ENCODE measurements at regions not wholly inside any gene's neighbourhood (a gene's known extent, or its start where the extent isn't known, plus 50 kb on each side); places are given as distances from the start of the nearest gene placed in this dataset.

DNA sequence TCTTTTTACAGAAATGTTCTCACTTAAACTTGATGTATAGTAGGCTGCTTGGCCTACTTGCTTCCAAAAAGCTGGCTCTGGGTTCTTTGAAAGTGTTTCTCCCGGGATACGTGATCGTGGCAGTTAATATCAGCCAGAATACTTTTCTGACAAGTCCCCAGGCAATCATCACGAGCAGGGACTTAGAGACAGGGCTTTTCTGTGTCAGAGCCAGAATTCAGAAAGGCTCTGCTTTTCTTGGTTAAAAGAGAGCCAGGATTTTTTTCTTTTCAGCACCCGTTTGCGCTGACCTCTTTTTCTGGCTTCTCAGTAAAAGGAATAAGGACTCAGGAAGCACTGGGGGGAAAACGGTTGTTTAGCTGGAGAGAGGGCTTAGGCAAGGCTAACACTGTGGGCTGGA lies 57.8 kb upstream of the ARHGAP5 start:
- Mint-ChIP-seq H3K27ac (no peak overlapping the region), H3K36me3 (no peaks in the 10 kb centered on the region), H3K9me3 (peaks cover 0 to 2% (median 0%) of the 10 kb centered on the region in 7 donors), H3K4me1 (no peaks in the 10 kb centered on the region), H3K4me3 (no peak overlapping the region), H3K27me3 (no peaks in the 10 kb centered on the region)
- H3K27me3 ChIP-seq (ENCODE audit: control insufficient read depth, insufficient read depth, low read length): no peaks in the 10 kb centered on the region
- no peaks in the 10 kb centered on the region for H3K4me1 ChIP-seq (ENCODE audit: control insufficient read depth, insufficient read depth, low read length, poor library complexity, severe bottlenecking)
- no peaks in the 10 kb centered on the region for H3K36me3 ChIP-seq (ENCODE audit: control insufficient read depth, insufficient read depth, low read length)
- H3K4me3 ChIP-seq (ENCODE audit: low read depth, low read length): no peak overlapping the region
- H3K27ac ChIP-seq (ENCODE audit: insufficient read depth, low read length, poor library complexity, severe bottlenecking): no peak overlapping the region
- no peaks in the 10 kb centered on the region for H3K9me3 ChIP-seq (ENCODE audit: control insufficient read depth in 2 of 2, low read length in 2 of 2)
- no peak for DNase-seq
- ATAC-seq (ENCODE audit: low read depth in 2 of 2): no peak

DNA sequence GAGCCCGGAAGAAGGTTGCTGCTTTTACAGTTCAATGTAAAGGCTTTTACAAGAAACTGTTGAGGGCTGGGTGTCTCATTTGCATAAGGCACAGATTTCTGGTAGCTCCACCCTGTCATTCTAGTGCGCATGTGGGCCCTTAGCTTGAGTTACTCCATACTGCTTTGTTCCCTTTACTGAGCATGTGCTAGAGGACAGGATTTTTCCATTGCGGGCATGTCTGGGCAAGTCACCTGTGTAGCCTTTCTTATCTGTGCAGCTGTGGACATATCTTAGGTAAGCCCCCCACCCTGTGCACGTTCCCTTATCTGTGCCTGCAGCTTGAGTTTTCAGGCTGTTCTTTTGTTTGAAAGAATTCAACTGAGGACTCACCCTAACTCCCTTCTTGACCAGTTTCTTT lies 56.2 kb upstream of the ARHGAP5 start:
- no peaks in the 10 kb centered on the region for H3K36me3 Mint-ChIP-seq
- Histone ChIP-seq H3K4me3 (ENCODE audit: low read depth, low read length) (no peak overlapping the region), H3K27ac (ENCODE audit: insufficient read depth, low read length, poor library complexity, severe bottlenecking) (no peak overlapping the region), H3K9me3 (ENCODE audit: control insufficient read depth in 2 of 2, low read length in 2 of 2) (no peaks in the 10 kb centered on the region), H3K27me3 (ENCODE audit: control insufficient read depth, insufficient read depth, low read length) (no peaks in the 10 kb centered on the region), H3K4me1 (ENCODE audit: control insufficient read depth, insufficient read depth, low read length, poor library complexity, severe bottlenecking) (no peaks in the 10 kb centered on the region), H3K36me3 (ENCODE audit: control insufficient read depth, insufficient read depth, low read length) (no peaks in the 10 kb centered on the region)
- peaks cover 0 to 2% (median 0%) of the 10 kb centered on the region in 7 donors for H3K9me3 Mint-ChIP-seq
- no peak for DNase-seq
- H3K4me3 Mint-ChIP-seq: no peak overlapping the region
- no peaks in the 10 kb centered on the region for H3K4me1 Mint-ChIP-seq
- ATAC-seq (ENCODE audit: low read depth in 2 of 2): no peak
- H3K27me3 Mint-ChIP-seq: no peaks in the 10 kb centered on the region
- H3K27ac Mint-ChIP-seq: no peak overlapping the region

- ATAC-seq (ENCODE audit: low read depth in 2 of 2) (no peak), DNase-seq (no peak)
- H3K36me3 ChIP-seq (ENCODE audit: control insufficient read depth, insufficient read depth, low read length): no peaks in the 10 kb centered on the region
- H3K36me3 Mint-ChIP-seq: no peaks in the 10 kb centered on the region
- H3K4me1 ChIP-seq (ENCODE audit: control insufficient read depth, insufficient read depth, low read length, poor library complexity, severe bottlenecking): no peaks in the 10 kb centered on the region
- H3K4me3 Mint-ChIP-seq: no peak overlapping the region
- peaks cover 0 to 2% (median 0%) of the 10 kb centered on the region in 7 donors for H3K9me3 Mint-ChIP-seq
- no peak overlapping the region for H3K27ac Mint-ChIP-seq
- no peaks in the 10 kb centered on the region for H3K4me1 Mint-ChIP-seq
- no peak overlapping the region for H3K4me3 ChIP-seq (ENCODE audit: low read depth, low read length)
- H3K27ac ChIP-seq (ENCODE audit: insufficient read depth, low read length, poor library complexity, severe bottlenecking): no peak overlapping the region
- no peaks in the 10 kb centered on the region for H3K27me3 Mint-ChIP-seq
- H3K9me3 ChIP-seq (ENCODE audit: control insufficient read depth in 2 of 2, low read length in 2 of 2): no peaks in the 10 kb centered on the region
- H3K27me3 ChIP-seq (ENCODE audit: control insufficient read depth, insufficient read depth, low read length): no peaks in the 10 kb centered on the region
Observed at GRCh38 chr14:32021341-32021740, 55.8 kb upstream of the ARHGAP5 start.

DNA sequence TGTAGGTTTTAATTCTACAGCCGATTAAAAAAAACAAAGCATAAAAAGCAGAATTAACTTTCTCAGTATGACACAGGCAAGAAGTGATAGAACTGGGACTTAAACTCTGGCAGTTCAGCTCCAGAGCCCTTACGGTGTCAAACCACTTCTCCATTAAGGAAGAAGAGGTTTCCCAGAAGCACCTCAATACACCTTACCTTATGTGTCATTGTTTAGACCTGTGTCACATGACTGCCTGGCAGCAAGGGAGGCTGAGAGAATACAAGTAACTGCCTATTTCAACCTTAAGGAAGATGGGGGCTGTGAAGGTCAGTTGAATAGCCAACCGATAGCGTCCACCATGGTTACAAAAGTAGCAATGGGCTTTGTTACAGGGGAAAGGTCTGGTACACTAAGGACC lies 54.6 kb upstream of the ARHGAP5 start:
- Histone ChIP-seq H3K9me3 (ENCODE audit: control insufficient read depth in 2 of 2, low read length in 2 of 2) (no peaks in the 10 kb centered on the region), H3K4me3 (ENCODE audit: low read depth, low read length) (no peak overlapping the region), H3K36me3 (ENCODE audit: control insufficient read depth, insufficient read depth, low read length) (no peaks in the 10 kb centered on the region), H3K27me3 (ENCODE audit: control insufficient read depth, insufficient read depth, low read length) (no peaks in the 10 kb centered on the region), H3K27ac (ENCODE audit: insufficient read depth, low read length, poor library complexity, severe bottlenecking) (no peak overlapping the region), H3K4me1 (ENCODE audit: control insufficient read depth, insufficient read depth, low read length, poor library complexity, severe bottlenecking) (no peaks in the 10 kb centered on the region)
- no peaks in the 10 kb centered on the region for H3K27me3 Mint-ChIP-seq
- no peak overlapping the region for H3K27ac Mint-ChIP-seq
- ATAC-seq (ENCODE audit: low read depth in 2 of 2) (no peak), DNase-seq (no peak)
- peaks cover 0 to 2% (median 0%) of the 10 kb centered on the region in 7 donors for H3K9me3 Mint-ChIP-seq
- H3K4me1 Mint-ChIP-seq: no peaks in the 10 kb centered on the region
- no peaks in the 10 kb centered on the region for H3K36me3 Mint-ChIP-seq
- no peak overlapping the region for H3K4me3 Mint-ChIP-seq

GRCh38 chr14:32022938-32023466 lies 54.1 kb upstream of the ARHGAP5 start:
- ATAC-seq (ENCODE audit: low read depth in 2 of 2) (no peak), DNase-seq (no peak)
- Histone ChIP-seq H3K27ac (ENCODE audit: insufficient read depth, low read length, poor library complexity, severe bottlenecking) (no peak overlapping the region), H3K36me3 (ENCODE audit: control insufficient read depth, insufficient read depth, low read length) (no peaks in the 10 kb centered on the region), H3K4me3 (ENCODE audit: low read depth, low read length) (no peak overlapping the region), H3K9me3 (ENCODE audit: control insufficient read depth in 2 of 2, low read length in 2 of 2) (no peaks in the 10 kb centered on the region), H3K27me3 (ENCODE audit: control insufficient read depth, insufficient read depth, low read length) (no peaks in the 10 kb centered on the region), H3K4me1 (ENCODE audit: control insufficient read depth, insufficient read depth, low read length, poor library complexity, severe bottlenecking) (no peaks in the 10 kb centered on the region)
- no peak overlapping the region for H3K4me3 Mint-ChIP-seq
- no peaks in the 10 kb centered on the region for H3K36me3 Mint-ChIP-seq
- no peaks in the 10 kb centered on the region for H3K4me1 Mint-ChIP-seq
- H3K27ac Mint-ChIP-seq: no peak overlapping the region
- H3K27me3 Mint-ChIP-seq: no peaks in the 10 kb centered on the region
- peaks cover 0 to 2% (median 0%) of the 10 kb centered on the region in 7 donors for H3K9me3 Mint-ChIP-seq

GRCh38 chr14:32023540-32023939 lies 53.6 kb upstream of the ARHGAP5 start:
- no peaks in the 10 kb centered on the region for H3K36me3 ChIP-seq (ENCODE audit: control insufficient read depth, insufficient read depth, low read length)
- H3K27ac Mint-ChIP-seq: no peak overlapping the region
- H3K4me3 ChIP-seq (ENCODE audit: low read depth, low read length): no peak overlapping the region
- H3K27me3 Mint-ChIP-seq: no peaks in the 10 kb centered on the region
- H3K9me3 ChIP-seq (ENCODE audit: control insufficient read depth in 2 of 2, low read length in 2 of 2): no peaks in the 10 kb centered on the region
- H3K4me3 Mint-ChIP-seq: no peak overlapping the region
- no peak overlapping the region for H3K27ac ChIP-seq (ENCODE audit: insufficient read depth, low read length, poor library complexity, severe bottlenecking)
- H3K4me1 Mint-ChIP-seq: no peaks in the 10 kb centered on the region
- ATAC-seq (ENCODE audit: low read depth in 2 of 2): no peak
- no peaks in the 10 kb centered on the region for H3K36me3 Mint-ChIP-seq
- peaks cover 0 to 2% (median 0%) of the 10 kb centered on the region in 7 donors for H3K9me3 Mint-ChIP-seq
- H3K27me3 ChIP-seq (ENCODE audit: control insufficient read depth, insufficient read depth, low read length): no peaks in the 10 kb centered on the region
- no peaks in the 10 kb centered on the region for H3K4me1 ChIP-seq (ENCODE audit: control insufficient read depth, insufficient read depth, low read length, poor library complexity, severe bottlenecking)
- no peak for DNase-seq

- Mint-ChIP-seq H3K9me3 (peaks cover 0 to 2% (median 0%) of the 10 kb centered on the region in 7 donors), H3K36me3 (no peaks in the 10 kb centered on the region), H3K4me3 (no peak overlapping the region), H3K27ac (no peak overlapping the region), H3K27me3 (no peaks in the 10 kb centered on the region), H3K4me1 (no peaks in the 10 kb centered on the region)
- no peak overlapping the region for H3K4me3 ChIP-seq (ENCODE audit: low read depth, low read length)
- H3K36me3 ChIP-seq (ENCODE audit: control insufficient read depth, insufficient read depth, low read length): no peaks in the 10 kb centered on the region
- H3K4me1 ChIP-seq (ENCODE audit: control insufficient read depth, insufficient read depth, low read length, poor library complexity, severe bottlenecking): no peaks in the 10 kb centered on the region
- H3K9me3 ChIP-seq (ENCODE audit: control insufficient read depth in 2 of 2, low read length in 2 of 2): no peaks in the 10 kb centered on the region
- ATAC-seq (ENCODE audit: low read depth in 2 of 2): no peak
- DNase-seq: no peak
- H3K27ac ChIP-seq (ENCODE audit: insufficient read depth, low read length, poor library complexity, severe bottlenecking): no peak overlapping the region
- H3K27me3 ChIP-seq (ENCODE audit: control insufficient read depth, insufficient read depth, low read length): no peaks in the 10 kb centered on the region
Observed at GRCh38 chr14:32027255-32027939, 49.7 kb upstream of the ARHGAP5 start.
